Keratinocyte (primary cell): ENCODE measurements at regions not wholly inside any gene's neighbourhood (a gene's known extent, or its start where the extent isn't known, plus 50 kb on each side); places are given as distances from the start of the nearest gene placed in this dataset.

ENCODE experiments used
- DNase-seq: peaks from one replicate; pipeline ENCODE4 v3.0.0-alpha.2; 2011; ENCODE audit warnings: low read depth, missing footprints, low spot score
- FAIRE-seq: peaks from 2 replicates; lab custom pipeline; 2011; peaks lifted over from hg19 to GRCh38; lab: Jason Lieb, UNC
- H2AFZ ChIP-seq: 2 replicates; pipeline ENCODE4 v1.6.0; 2012; ENCODE audit warnings: low read length, control low read depth, inconsistent platforms; ENCODE audit not compliant: control insufficient read depth
- H3K27ac ChIP-seq: 2 replicates; pipeline ENCODE4 v1.5.1; 2011; ENCODE audit warnings: low read length; ENCODE audit not compliant: control insufficient read depth, insufficient read depth
- H3K27me3 ChIP-seq: 3 replicates; pipeline ENCODE4 v1.6.0; 2011; ENCODE audit warnings: low read length; ENCODE audit not compliant: control insufficient read depth, insufficient read depth; ENCODE audit errors: extremely low read depth
- H3K36me3 ChIP-seq, 2 experiments: 2 replicates in 1 of 2; 3 replicates in 1 of 2; pipeline ENCODE4 v1.5.1; 2011; ENCODE audit warnings: low read length in 2 of 2, mild to moderate bottlenecking in 1 of 2; ENCODE audit not compliant: control insufficient read depth in 2 of 2, insufficient read depth in 2 of 2; ENCODE audit errors: extremely low read depth in 1 of 2
- H3K4me1 ChIP-seq: 3 replicates; pipeline ENCODE4 v1.5.1; 2011; ENCODE audit warnings: low read length; ENCODE audit not compliant: control insufficient read depth, insufficient read depth; ENCODE audit errors: extremely low read depth
- H3K4me2 ChIP-seq: 3 replicates; pipeline ENCODE4 v1.6.0; 2011; ENCODE audit warnings: low read depth, low read length; ENCODE audit not compliant: control insufficient read depth, insufficient read depth; ENCODE audit errors: extremely low read depth
- H3K4me3 ChIP-seq, 3 experiments: fragments of 200-600 bp in 1 of 3; sonication (generic) in 1 of 3; 2 replicates in 2 of 3; 3 replicates in 1 of 3; pipeline ENCODE4 v1.5.1; 2011 to 2016; ENCODE audit warnings: low read length in 3 of 3, mild to moderate bottlenecking in 3 of 3, control low read depth in 2 of 3, inconsistent platforms in 1 of 3, low read depth in 1 of 3, mixed read lengths in 1 of 3, mixed run types in 1 of 3, moderate library complexity in 1 of 3; ENCODE audit not compliant: control insufficient read depth in 2 of 3, insufficient read depth in 2 of 3; ENCODE audit errors: extremely low read depth in 1 of 3
- H3K79me2 ChIP-seq: 2 replicates; pipeline ENCODE4 v1.6.0; 2012; ENCODE audit warnings: low read length; ENCODE audit not compliant: control insufficient read depth, insufficient read depth
- H3K9ac ChIP-seq: 3 replicates; pipeline ENCODE4 v1.6.0; 2011; ENCODE audit warnings: low read length; ENCODE audit not compliant: control insufficient read depth, insufficient read depth; ENCODE audit errors: extremely low read depth
- H3K9me1 ChIP-seq: 3 replicates; pipeline ENCODE4 v1.6.0; 2011; ENCODE audit warnings: low read length; ENCODE audit not compliant: control insufficient read depth, insufficient read depth; ENCODE audit errors: extremely low read depth
- H3K9me3 ChIP-seq: 2 replicates; pipeline ENCODE4 v1.5.1; 2012; ENCODE audit warnings: low read depth, low read length; ENCODE audit not compliant: control insufficient read depth
- H4K20me1 ChIP-seq: 3 replicates; pipeline ENCODE4 v1.6.0; 2011; ENCODE audit warnings: low read length; ENCODE audit not compliant: control insufficient read depth, insufficient read depth; ENCODE audit errors: extremely low read depth
- CTCF ChIP-seq, 3 experiments: IDR thresholded peaks in 1 of 3; conservative IDR thresholded peaks in 1 of 3; optimal IDR thresholded peaks in 1 of 3; 2 replicates in 2 of 3; 3 replicates in 1 of 3; pipeline versions ENCODE3 to v1.5.1; 2011; ENCODE audit warnings: low read length in 3 of 3, mild to moderate bottlenecking in 3 of 3, moderate library complexity in 2 of 3, control low read depth in 1 of 3, inconsistent platforms in 1 of 3; ENCODE audit not compliant: insufficient read depth in 2 of 3; ENCODE audit errors: extremely low read depth in 1 of 3
- EZH2 ChIP-seq: IDR thresholded peaks from one replicate; pipeline ENCODE4 v1.6.1; 2012; ENCODE audit warnings: inconsistent platforms, mild to moderate bottlenecking, low read length, moderate library complexity
- dilution Hi-C: fragments of 300-500 bp; cut with MboI; formaldehyde crosslinking; loops from one replicate; pipeline ENCODE4 v1.7.0; 2020; ENCODE audit warnings: low sequenced_read_pairs; ENCODE audit not compliant: extremely low pct_ligation_motif_present

GRCh38 chr1:90561103-90561783 is 155.9 kb downstream of the BARHL2 start:
- H3K9me3 ChIP-seq: no peaks in the 10 kb centered on the region
- no peak overlapping the region for H3K4me3 ChIP-seq
- no peaks in the 10 kb centered on the region for H3K27me3 ChIP-seq
- no peak overlapping the region for H3K27ac ChIP-seq
- TF ChIP-seq EZH2: no peak
- TF ChIP-seq CTCF (optimal IDR thresholded peaks at IDR 0.05 in 1 of 3, IDR thresholded peaks at IDR 0.05 in 1 of 3, conservative IDR thresholded peaks at IDR 0.05 in 1 of 3; ENCODE audit: extremely low read depth in 1 of 3, insufficient read depth in 2 of 3, low read length in 3 of 3): no peak
- no peaks in the 10 kb centered on the region for H3K36me3 ChIP-seq
- H3K4me2 ChIP-seq: no peak overlapping the region
- H3K79me2 ChIP-seq: no peaks in the 10 kb centered on the region
- DNase-seq (no peak), FAIRE-seq (no peak)
- H4K20me1 ChIP-seq: no peaks in the 10 kb centered on the region
- H3K4me1 ChIP-seq: no peaks in the 10 kb centered on the region
- H3K9me1 ChIP-seq: no peaks in the 10 kb centered on the region
- no peak overlapping the region for H3K9ac ChIP-seq
- H2AFZ ChIP-seq: no peak overlapping the region
- dilution Hi-C loops: no loop called here

- Histone ChIP-seq H3K4me3 (no peak overlapping the region), H3K9me3 (no peaks in the 10 kb centered on the region), H3K4me2 (no peak overlapping the region), H4K20me1 (no peaks in the 10 kb centered on the region), H3K27ac (no peak overlapping the region), H2AFZ (no peak overlapping the region), H3K79me2 (no peaks in the 10 kb centered on the region), H3K36me3 (no peaks in the 10 kb centered on the region), H3K4me1 (no peaks in the 10 kb centered on the region), H3K9me1 (no peaks in the 10 kb centered on the region), H3K27me3 (no peaks in the 10 kb centered on the region), H3K9ac (no peak overlapping the region)
- TF ChIP-seq CTCF (optimal IDR thresholded peaks at IDR 0.05 in 1 of 3, IDR thresholded peaks at IDR 0.05 in 1 of 3, conservative IDR thresholded peaks at IDR 0.05 in 1 of 3; ENCODE audit: extremely low read depth in 1 of 3, insufficient read depth in 2 of 3, low read length in 3 of 3): no peak
- TF ChIP-seq EZH2: no peak
- DNase-seq: no peak
- dilution Hi-C loops: no loop called here
- FAIRE-seq: no peak
These were observed 158.2 kb downstream of the BARHL2 start for GRCh38 chr1:90558754-90559378.
